ENCODE measurements at regions not wholly inside any gene's neighbourhood (a gene's known extent, or its start where the extent isn't known, plus 50 kb on each side); places are given as distances from the start of the nearest gene placed in this dataset.

- no peak for DNase-seq (ENCODE audit: low read depth in 2 of 2, low spot score in 1 of 2)
These were observed 535.4 kb downstream of the EPM2A start for GRCh38 chr6:145199961-145200360.

GRCh38 chr6:145204301-145204700 is 531.0 kb downstream of the EPM2A start:
- DNase-seq (ENCODE audit: low read depth in 2 of 2, low spot score in 1 of 2) = no peak

- no peak for DNase-seq (ENCODE audit: low read depth in 2 of 2, low spot score in 1 of 2)
These were observed 528.9 kb downstream of the EPM2A start for GRCh38 chr6:145206247-145206907.

GRCh38 chr6:145208474-145208873 is 526.8 kb downstream of the EPM2A start:
- DNase-seq (ENCODE audit: low read depth in 2 of 2, low spot score in 1 of 2) = no peak

GRCh38 chr6:145209272-145209671 is 526.0 kb downstream of the EPM2A start:
- no peak for DNase-seq (ENCODE audit: low read depth in 2 of 2, low spot score in 1 of 2)

GRCh38 chr6:145212813-145213212 is 522.5 kb downstream of the EPM2A start:
- no peak for DNase-seq (ENCODE audit: low read depth in 2 of 2, low spot score in 1 of 2)

- DNase-seq (ENCODE audit: low read depth in 2 of 2, low spot score in 1 of 2) = no peak
These were observed 521.7 kb downstream of the EPM2A start for GRCh38 chr6:145213614-145214013.

- no peak for DNase-seq (ENCODE audit: low read depth in 2 of 2, low spot score in 1 of 2)
These were observed 520.8 kb downstream of the EPM2A start for GRCh38 chr6:145214570-145214969.

- no peak for DNase-seq (ENCODE audit: low read depth in 2 of 2, low spot score in 1 of 2)
These were observed 510.9 kb downstream of the EPM2A start for GRCh38 chr6:145224450-145224849.

GRCh38 chr6:145225500-145225899 is 509.8 kb downstream of the EPM2A start:
- DNase-seq (ENCODE audit: low read depth in 2 of 2, low spot score in 1 of 2) = no peak

- DNase-seq (ENCODE audit: low read depth in 2 of 2, low spot score in 1 of 2) = no peak
These were observed 507.7 kb downstream of the EPM2A start for GRCh38 chr6:145227593-145227992.

GRCh38 chr6:145228962-145229582 is 506.2 kb downstream of the EPM2A start:
- no peak for DNase-seq (ENCODE audit: low read depth in 2 of 2, low spot score in 1 of 2)

- no peak for DNase-seq (ENCODE audit: low read depth in 2 of 2, low spot score in 1 of 2)
These were observed 501.4 kb downstream of the EPM2A start for GRCh38 chr6:145233955-145234354.

- no peak for DNase-seq (ENCODE audit: low read depth in 2 of 2, low spot score in 1 of 2)
These were observed 500.1 kb downstream of the EPM2A start for GRCh38 chr6:145235207-145235606.

- DNase-seq (ENCODE audit: low read depth in 2 of 2, low spot score in 1 of 2) = no peak
These were observed 496.5 kb downstream of the EPM2A start for GRCh38 chr6:145238787-145239186.

GRCh38 chr6:145241039-145241438 is 494.3 kb downstream of the EPM2A start:
- DNase-seq (ENCODE audit: low read depth in 2 of 2, low spot score in 1 of 2) = no peak

GRCh38 chr6:145241721-145242120 is 493.6 kb downstream of the EPM2A start:
- DNase-seq (ENCODE audit: low read depth in 2 of 2, low spot score in 1 of 2) = no peak

GRCh38 chr6:145244349-145245100 is 490.8 kb downstream of the EPM2A start:
- DNase-seq (ENCODE audit: low read depth in 2 of 2, low spot score in 1 of 2) = no peak

GRCh38 chr6:145245119-145245518 is 490.2 kb downstream of the EPM2A start:
- DNase-seq (ENCODE audit: low read depth in 2 of 2, low spot score in 1 of 2) = no peak

- no peak for DNase-seq (ENCODE audit: low read depth in 2 of 2, low spot score in 1 of 2)
These were observed 487.5 kb downstream of the EPM2A start for GRCh38 chr6:145247692-145248419.

GRCh38 chr6:145250436-145250835 is 484.9 kb downstream of the EPM2A start:
- DNase-seq (ENCODE audit: low read depth in 2 of 2, low spot score in 1 of 2) = no peak

GRCh38 chr6:145252737-145253136 is 482.6 kb downstream of the EPM2A start:
- DNase-seq (ENCODE audit: low read depth in 2 of 2, low spot score in 1 of 2) = no peak

All from stimulated activated CD8-positive, alpha-beta memory T cell treated with anti-CD3 and anti-CD28 coated beads, Interleukin-4, amount 100 ng/mL, for 4 hours (primary cell).